Upper lobe of left lung (tissue), 6 donors: ENCODE measurements at regions not wholly inside any gene's neighbourhood (a gene's known extent, or its start where the extent isn't known, plus 50 kb on each side); places are given as distances from the start of the nearest gene placed in this dataset.

Experiments used
- ATAC-seq, 2 donors: fragments of 200-7000 bp; cut with Tn5 transposase; one replicate each; pipeline ENCODE4 v1.9.1; 2022; ENCODE audit warnings: mild to moderate bottlenecking in 2 of 2, moderate library complexity in 2 of 2; ENCODE audit not compliant: low FRiP score in 2 of 2
- DNase-seq, 2 donors: peaks; one replicate each; pipeline ENCODE4 v3.0.0-alpha.2; 2019 to 2020
- H3K27ac ChIP-seq, 4 donors: fragments of 200-600 bp; sonication (generic); one replicate each; pipeline ENCODE4 v1.5.1; 2016 to 2019
- H3K27me3 ChIP-seq, 4 donors: fragments of 200-600 bp; sonication (generic); one replicate each; pipeline ENCODE4 v1.5.1; 2017 to 2019
- H3K36me3 ChIP-seq, 4 donors: fragments of 200-600 bp; sonication (generic); one replicate each; pipeline ENCODE4 v1.5.1; 2016 to 2019
- H3K4me1 ChIP-seq, 4 donors: fragments of 200-600 bp; sonication (generic); one replicate each; pipeline ENCODE4 v1.5.1; 2018 to 2019
- H3K4me3 ChIP-seq, 4 donors: fragments of 200-600 bp; sonication (generic); one replicate each; pipeline ENCODE4 v1.5.1; 2017 to 2019; ENCODE audit warnings: mild to moderate bottlenecking in 2 of 4, moderate library complexity in 1 of 4
- H3K9me3 ChIP-seq, 4 donors: fragments of 200-600 bp; sonication (generic); one replicate each; pipeline ENCODE4 v1.5.1; 2018 to 2019
- EP300 ChIP-seq, 4 donors: sonication (generic); formaldehyde crosslinking; IDR thresholded peaks; one replicate each; pipeline ENCODE4 v1.5.1; 2017; ENCODE audit warnings: antibody characterized with exemption in 4 of 4, control low read depth in 2 of 4
- POLR2A ChIP-seq, 4 donors: fragments of 450-650 bp; IDR thresholded peaks; one replicate each; pipeline ENCODE4 v1.5.1; 2016 to 2017; ENCODE audit warnings: antibody characterized with exemption in 4 of 4, mild to moderate bottlenecking in 2 of 4
- POLR2AphosphoS5 ChIP-seq, 2 donors: sonication (generic); formaldehyde crosslinking; IDR thresholded peaks; one replicate each; pipeline ENCODE4 v1.5.1; 2017; ENCODE audit warnings: antibody characterized with exemption in 2 of 2
- WGBS, 2 donors: methylation state at CpG; one replicate each; pipeline ENCODE4 v1.1.5; 2017 to 2018; 5-methylcytosine and 5-hydroxymethylcytosine counted together
- TF ChIP-seq, protein P1 (sequence below), 6 experiments: fragments of 450-650 bp in 4 of 6; fragments of 200-600 bp in 2 of 6; sonication (generic) in 2 of 6; IDR thresholded peaks; one replicate each; pipeline ENCODE4 v1.5.1; 2016 to 2019; ENCODE audit warnings: antibody characterized with exemption in 6 of 6
- donor health status: DM: no; HTN: no; CAD: no; lungs with moderate emphysema.
- donor health status: DM: no; HTN: yes; CAD: no; lungs with severe emphysema.

DNA sequence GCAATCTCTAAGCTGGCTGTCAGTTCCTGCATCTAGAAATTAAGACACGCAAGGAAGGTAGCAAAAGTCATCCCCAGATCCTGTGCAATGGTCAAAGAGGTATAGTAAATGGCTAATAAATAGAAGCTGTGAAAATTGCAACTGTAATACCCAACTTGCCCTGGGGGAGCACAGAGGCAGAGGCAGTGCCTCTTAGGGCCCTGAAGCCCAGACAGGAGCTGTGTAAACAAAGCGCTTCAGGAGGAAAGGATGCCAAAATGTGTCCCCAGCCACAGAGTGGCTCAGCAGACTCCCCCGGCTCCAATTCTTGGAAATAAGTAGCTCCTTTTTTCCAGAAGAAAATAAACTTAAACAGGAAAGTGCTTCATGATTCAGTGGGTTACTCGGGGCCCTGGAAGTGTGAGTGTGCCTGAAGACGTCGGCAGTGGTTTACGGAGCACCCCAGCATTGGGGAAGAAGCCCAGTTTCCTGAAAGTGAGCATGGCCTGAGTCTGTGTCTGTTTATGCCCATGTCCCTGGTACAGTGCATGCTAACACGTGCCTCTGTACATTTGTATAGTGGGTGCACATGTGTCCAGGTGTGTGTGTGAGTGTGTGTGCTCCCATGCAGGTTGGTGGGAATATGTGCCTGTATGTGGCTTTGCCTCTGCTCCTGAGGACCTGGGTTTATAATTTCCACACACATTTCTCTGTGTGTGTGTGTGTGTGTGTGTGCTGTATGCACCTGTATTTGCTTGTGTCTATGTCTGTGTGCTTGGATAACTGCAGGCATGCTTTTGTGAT is 246.7 kb downstream of the MAFB start:
- Histone ChIP-seq H3K4me1 (peaks cover 0 to 3% (median 0%) of the 10 kb centered on the region in 4 donors), H3K27me3 (no peaks in the 10 kb centered on the region), H3K9me3 (no peaks in the 10 kb centered on the region), H3K27ac (no peak overlapping the region), H3K36me3 (no peaks in the 10 kb centered on the region), H3K4me3 (no peak overlapping the region)
- ATAC-seq, result peak in 1 of 2 donors; percentile 41
- no peak for TF ChIP-seq POLR2A (IDR thresholded peaks at IDR 0.05)
- no peak for TF ChIP-seq POLR2AphosphoS5 (IDR thresholded peaks at IDR 0.05)
- TF ChIP-seq EP300 (IDR thresholded peaks at IDR 0.05), result no peak
- TF ChIP-seq, protein P1, sequence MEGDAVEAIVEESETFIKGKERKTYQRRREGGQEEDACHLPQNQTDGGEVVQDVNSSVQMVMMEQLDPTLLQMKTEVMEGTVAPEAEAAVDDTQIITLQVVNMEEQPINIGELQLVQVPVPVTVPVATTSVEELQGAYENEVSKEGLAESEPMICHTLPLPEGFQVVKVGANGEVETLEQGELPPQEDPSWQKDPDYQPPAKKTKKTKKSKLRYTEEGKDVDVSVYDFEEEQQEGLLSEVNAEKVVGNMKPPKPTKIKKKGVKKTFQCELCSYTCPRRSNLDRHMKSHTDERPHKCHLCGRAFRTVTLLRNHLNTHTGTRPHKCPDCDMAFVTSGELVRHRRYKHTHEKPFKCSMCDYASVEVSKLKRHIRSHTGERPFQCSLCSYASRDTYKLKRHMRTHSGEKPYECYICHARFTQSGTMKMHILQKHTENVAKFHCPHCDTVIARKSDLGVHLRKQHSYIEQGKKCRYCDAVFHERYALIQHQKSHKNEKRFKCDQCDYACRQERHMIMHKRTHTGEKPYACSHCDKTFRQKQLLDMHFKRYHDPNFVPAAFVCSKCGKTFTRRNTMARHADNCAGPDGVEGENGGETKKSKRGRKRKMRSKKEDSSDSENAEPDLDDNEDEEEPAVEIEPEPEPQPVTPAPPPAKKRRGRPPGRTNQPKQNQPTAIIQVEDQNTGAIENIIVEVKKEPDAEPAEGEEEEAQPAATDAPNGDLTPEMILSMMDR (IDR thresholded peaks at IDR 0.05), result peak in 2 of 6 experiments; percentile 15 to 22
- DNase-seq, result no peak
- WGBS, 2 donors, result 38 to 48% methylated on average over 4 to 8 of the region's 8 CpGs

DNA sequence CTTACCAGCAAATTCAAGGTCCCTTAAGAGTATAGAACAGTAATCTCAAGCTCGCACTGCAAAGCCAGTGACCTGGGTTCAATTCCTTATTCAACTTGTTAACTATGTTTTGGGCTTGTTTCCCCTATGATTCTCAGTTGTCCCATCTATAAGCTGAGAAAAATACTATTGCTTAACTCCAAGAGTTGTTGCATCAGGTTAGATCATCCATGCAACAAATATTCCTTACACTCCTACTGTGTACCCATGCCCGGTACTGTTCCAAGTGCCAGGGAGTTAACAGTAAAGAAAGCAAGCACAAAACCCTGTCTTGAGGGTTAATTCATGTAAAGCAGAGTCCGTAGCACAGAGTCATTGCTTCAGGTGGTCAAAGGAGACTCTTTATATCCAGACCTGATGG is 247.3 kb downstream of the MAFB start:
- no peaks in the 10 kb centered on the region for H3K9me3 ChIP-seq
- peaks cover 0 to 3% (median 0%) of the 10 kb centered on the region in 4 donors for H3K4me1 ChIP-seq
- H3K4me3 ChIP-seq, result no peak overlapping the region
- ATAC-seq (no peak), DNase-seq (no peak)
- TF ChIP-seq POLR2AphosphoS5 (IDR thresholded peaks at IDR 0.05) (no peak), POLR2A (IDR thresholded peaks at IDR 0.05) (no peak), EP300 (IDR thresholded peaks at IDR 0.05) (no peak)
- TF ChIP-seq, protein P1 (IDR thresholded peaks at IDR 0.05), result no peak
- WGBS, 2 donors, result 82 to 87% methylated on average over 3 of the region's 3 CpGs
- no peak overlapping the region for H3K27ac ChIP-seq
- H3K36me3 ChIP-seq, result no peaks in the 10 kb centered on the region
- H3K27me3 ChIP-seq, result no peaks in the 10 kb centered on the region

DNA sequence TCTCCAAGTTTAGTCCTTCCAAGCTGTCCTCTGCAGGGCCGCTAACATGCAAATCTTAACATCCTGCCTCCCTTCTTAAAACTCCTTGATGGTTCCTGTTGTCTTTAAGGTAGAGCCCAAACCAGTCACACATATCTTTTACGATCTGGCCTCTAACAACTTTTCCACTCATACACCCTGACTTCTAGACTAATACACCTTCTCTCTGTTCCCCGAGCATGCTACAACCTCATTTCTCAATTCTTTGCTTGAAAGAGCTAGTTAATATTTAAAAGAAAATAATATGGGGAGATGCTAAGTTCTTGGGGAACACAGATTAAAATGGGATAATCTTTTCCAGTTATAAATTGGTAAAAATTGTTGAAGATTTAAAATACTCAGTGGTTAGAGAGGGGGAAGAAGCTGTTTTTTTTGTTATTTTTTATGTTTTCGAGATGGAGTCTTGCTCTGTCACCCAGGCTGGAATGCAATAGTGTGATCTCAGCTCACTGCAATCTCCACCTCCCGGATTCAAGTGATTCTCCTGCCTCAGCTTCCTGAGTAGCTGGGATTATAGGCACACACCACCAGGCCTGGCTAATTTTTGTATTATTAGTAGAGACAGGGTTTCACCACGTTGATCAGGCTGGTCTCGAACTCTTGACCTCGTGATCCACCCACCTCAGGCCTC is 250.7 kb downstream of the MAFB start:
- TF ChIP-seq, protein P1 (IDR thresholded peaks at IDR 0.05), result no peak
- TF ChIP-seq POLR2AphosphoS5 (IDR thresholded peaks at IDR 0.05), result no peak
- no peak for TF ChIP-seq POLR2A (IDR thresholded peaks at IDR 0.05)
- TF ChIP-seq EP300 (IDR thresholded peaks at IDR 0.05), result no peak
- H3K4me1 ChIP-seq, result peaks cover 0 to 3% (median 0%) of the 10 kb centered on the region in 4 donors
- ATAC-seq (no peak), DNase-seq (no peak)
- no peak overlapping the region for H3K4me3 ChIP-seq
- WGBS, 2 donors, result 77 to 78% methylated on average over 7 to 8 of the region's 8 CpGs
- no peaks in the 10 kb centered on the region for H3K27me3 ChIP-seq
- no peaks in the 10 kb centered on the region for H3K36me3 ChIP-seq
- H3K9me3 ChIP-seq, result no peaks in the 10 kb centered on the region
- H3K27ac ChIP-seq, result peak overlapping the region in 1 of 4 donors; percentile 13

DNA sequence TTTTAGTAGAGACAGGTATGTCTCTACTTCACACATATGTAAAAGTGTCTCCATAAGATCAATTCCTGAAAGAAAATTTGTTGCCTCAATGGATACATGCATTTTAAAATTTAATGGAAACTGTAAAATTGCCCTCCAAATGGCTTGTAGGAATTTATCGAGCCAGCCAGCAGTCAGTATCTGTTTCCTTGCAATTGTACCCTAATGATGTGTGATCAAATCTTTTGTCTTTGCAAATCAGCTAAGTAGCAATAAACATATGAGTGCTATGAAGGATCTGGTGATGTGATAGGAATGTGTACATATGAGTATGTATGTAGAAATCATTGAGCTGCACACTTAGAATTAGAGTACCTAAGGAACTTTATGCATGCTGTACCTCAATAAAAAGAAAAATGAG is 253.0 kb downstream of the MAFB start:
- H3K4me1 ChIP-seq, result no peaks in the 10 kb centered on the region
- H3K9me3 ChIP-seq, result no peaks in the 10 kb centered on the region
- WGBS, 2 donors, result 92 to 93% methylated on average over 1 of the region's 1 CpG
- DNase-seq (no peak), ATAC-seq (no peak)
- no peak for TF ChIP-seq POLR2A (IDR thresholded peaks at IDR 0.05)
- no peak for TF ChIP-seq POLR2AphosphoS5 (IDR thresholded peaks at IDR 0.05)
- TF ChIP-seq, protein P1 (IDR thresholded peaks at IDR 0.05), result no peak
- no peak for TF ChIP-seq EP300 (IDR thresholded peaks at IDR 0.05)
- no peaks in the 10 kb centered on the region for H3K36me3 ChIP-seq
- H3K4me3 ChIP-seq, result no peak overlapping the region
- H3K27ac ChIP-seq, result no peak overlapping the region
- H3K27me3 ChIP-seq, result no peaks in the 10 kb centered on the region
